Astrocyte of the hippocampus (primary cell): ENCODE measurements at regions not wholly inside any gene's neighbourhood (a gene's known extent, or its start where the extent isn't known, plus 50 kb on each side); places are given as distances from the start of the nearest gene placed in this dataset.
A peak's percentile ranks its signal among the peaks of the same experiment; 100 is the strongest.
"Not testable (repeated sequence)": the region's sequence is repeated elsewhere in the genome, so short reads cannot be mapped to it uniquely, and the experiment has no call there.

Source experiments
- DNase-seq: peaks from one replicate; pipeline ENCODE4 v3.0.0; 2011; ENCODE audit warnings: low read depth, low spot score

DNA sequence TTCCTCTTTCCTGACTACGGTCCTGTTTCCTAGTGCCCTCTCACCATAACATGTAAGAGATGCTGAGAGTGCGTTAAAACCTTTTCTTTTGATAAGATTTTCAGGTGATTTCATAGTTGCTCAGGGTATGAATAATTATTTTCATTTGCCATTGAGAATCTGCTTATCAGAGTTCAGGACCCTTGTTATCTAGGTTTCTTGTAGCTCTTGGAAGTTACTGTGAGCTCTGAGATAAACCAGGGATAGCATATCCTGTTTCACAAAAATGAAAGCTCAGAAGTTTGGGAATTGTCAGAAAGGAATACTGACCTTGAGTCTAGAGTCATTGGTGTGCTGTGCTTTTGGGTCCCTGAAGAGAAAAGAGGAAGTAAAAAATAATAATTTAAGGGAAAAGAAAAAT is 76.8 kb upstream of the PRKG1 start:
- DNase-seq = no peak

DNA sequence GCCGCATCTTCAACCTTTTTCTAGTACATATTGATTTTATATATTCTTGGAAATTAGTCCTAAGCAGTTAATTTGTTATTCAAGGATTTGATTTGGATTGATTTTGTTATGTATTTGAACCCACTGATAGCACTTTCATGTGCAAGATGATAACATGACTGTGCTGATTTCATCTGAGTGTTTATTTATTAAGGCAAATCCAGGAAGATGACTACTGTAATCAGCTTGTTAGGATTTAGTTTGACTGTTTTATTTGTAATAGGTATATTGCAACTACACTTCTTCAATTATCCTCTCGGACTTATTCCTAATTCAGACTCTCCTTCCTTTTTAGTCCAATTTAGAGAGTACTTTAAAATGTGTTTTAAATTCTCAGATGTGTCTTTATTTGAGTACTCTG is 75.1 kb upstream of the PRKG1 start:
- DNase-seq = no peak

DNA sequence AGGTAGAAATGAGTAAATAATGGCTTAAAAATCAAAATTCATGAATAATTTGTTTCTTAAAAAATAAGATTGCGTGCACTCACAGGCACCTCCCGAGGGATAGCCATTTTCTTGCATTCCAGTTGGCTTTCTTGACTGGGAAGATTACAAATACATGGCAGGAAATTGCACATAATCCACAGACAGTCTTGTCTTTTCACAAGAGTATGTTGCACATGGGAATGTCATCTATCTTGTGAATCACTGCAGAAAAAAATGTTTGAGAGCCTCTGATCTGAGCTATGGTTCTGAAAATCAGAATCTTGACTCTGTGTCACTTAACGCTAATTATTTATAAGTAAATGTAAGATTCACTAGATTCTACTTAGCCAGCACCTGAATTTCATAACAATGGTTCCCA is 74.1 kb upstream of the PRKG1 start:
- no peak for DNase-seq

DNA sequence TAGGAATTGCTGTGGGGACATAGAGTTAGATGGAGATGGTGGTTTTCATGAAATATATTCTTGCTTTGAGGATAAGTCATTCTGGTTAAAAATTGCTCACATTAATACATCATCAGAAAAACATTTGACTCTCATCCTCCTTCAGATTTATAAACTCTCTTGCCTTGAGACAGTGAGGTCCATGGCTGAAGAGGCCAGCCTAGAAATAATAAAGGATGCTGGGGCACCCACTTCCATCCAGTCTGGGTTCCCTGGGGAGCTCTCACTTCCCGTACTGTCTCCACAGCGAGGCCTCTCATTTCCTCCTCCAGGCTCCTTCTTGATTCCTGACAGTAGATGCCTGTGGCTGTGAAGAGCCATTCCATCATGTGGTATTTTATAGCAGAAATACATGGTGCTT is 73.3 kb upstream of the PRKG1 start:
- DNase-seq = no peak

DNA sequence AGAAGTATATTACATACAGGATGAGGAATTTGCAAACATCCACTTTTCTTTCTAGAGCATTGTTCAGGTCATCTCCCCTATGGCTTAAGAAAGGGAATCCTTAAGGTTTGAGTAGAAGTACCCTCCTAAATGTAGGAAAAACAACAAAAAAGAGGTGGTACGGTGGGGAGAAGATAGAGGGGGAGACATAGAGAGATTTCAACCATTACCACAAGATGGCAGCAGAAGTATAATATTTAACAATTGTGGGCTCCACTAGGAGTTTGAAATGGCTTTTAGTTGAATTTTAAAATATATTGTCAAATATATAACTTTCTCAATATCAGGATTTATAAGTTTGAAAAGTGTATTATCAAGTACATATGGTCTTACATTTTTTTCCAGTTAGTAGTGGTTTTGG is 72.7 kb upstream of the PRKG1 start:
- DNase-seq = peak; percentile 31

DNA sequence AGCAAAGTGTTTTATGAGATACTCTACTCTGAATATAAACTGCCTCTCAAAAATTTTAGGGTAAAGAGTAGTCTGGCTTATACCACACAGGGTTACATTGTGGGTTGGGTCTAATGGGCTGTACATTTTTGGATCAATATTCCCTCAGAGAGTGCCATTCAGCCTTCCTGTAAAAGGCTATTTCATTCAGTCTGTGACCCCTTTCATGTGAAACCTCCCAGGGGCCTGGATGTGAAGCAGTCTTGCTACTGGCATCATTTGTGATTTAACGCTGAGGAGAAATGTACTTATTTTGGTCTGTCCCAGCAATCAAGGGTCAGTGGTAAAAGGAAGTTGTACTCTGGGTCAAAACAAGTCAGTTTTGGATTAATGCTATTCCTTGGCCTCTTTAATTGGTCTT is 71.8 kb upstream of the PRKG1 start:
- DNase-seq = no peak

DNA sequence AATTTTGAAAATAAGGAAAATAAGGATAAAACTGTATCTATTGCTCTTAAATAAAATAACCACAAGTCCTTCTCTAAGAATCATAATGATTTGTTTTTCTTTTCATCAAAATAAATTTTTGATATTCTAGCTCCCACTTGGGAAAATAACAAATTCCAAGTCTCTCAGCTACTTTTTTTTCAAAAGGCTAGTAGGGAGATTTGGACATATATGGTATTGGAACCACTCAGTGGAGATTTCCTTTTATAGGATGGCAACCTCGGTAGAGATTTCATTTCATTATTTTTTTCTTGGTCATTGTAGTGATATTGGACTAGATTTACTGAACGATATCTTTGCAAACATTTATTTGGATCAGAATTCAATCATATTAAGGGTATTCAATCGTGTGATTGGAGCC is 69.5 kb upstream of the PRKG1 start:
- no peak for DNase-seq

DNA sequence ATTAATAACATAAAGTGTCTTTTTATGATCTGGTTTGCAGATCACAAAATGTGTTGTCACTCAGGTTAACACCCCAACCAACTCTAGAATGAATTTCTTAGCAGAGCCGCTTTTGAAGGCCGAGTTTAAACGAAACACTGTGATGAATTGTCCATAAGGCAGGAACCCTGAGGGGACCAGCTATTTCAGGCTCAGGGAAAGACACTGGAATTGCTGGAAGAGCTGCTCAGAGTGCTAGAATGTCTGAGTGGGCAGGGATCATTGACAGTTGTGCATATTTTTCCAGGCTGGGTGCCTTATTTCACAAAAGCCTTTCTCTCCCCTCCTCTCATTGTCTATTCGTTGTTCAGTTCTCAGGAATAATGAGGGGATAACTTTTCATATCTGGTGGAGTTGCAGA is 68.7 kb upstream of the PRKG1 start:
- DNase-seq = no peak

DNA sequence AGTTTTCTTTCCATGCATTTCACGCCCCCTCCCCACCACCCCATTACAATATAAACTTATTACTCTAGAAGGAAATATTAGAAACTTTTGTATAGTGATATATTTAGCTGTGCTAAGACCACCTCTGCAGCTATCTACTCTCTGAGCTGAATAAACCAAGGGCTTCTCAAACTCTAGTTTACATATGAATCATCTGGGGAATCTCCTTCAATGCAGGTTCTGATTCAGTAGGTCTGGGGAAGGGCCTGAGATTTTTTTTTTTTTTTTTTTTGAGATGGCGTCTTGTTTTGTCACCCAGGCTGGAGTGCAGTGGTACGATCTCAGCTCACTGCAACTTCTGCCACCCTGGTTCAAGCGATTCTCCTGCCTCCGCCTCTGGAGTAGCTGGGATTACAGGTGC is 67.6 kb upstream of the PRKG1 start:
- no peak for DNase-seq

DNA sequence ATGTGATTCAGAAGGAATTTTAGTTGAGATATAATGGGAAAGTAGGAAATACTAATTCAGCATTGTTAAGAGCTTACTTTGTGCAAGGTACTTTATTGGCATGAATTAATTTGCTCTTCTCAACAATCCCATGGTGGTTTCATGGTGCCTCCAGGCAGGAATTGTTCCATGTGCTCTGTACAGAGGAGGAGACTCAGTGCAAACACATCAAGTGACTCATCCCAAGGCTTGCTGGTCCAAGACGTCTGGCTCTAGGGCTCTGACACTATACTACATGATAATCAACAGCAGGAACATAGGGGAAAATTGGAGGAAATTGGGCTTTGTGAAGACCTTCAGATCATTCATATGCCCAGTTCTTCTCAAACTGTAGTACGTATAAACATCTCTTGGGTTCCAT is 66.5 kb upstream of the PRKG1 start:
- DNase-seq = no peak

DNA sequence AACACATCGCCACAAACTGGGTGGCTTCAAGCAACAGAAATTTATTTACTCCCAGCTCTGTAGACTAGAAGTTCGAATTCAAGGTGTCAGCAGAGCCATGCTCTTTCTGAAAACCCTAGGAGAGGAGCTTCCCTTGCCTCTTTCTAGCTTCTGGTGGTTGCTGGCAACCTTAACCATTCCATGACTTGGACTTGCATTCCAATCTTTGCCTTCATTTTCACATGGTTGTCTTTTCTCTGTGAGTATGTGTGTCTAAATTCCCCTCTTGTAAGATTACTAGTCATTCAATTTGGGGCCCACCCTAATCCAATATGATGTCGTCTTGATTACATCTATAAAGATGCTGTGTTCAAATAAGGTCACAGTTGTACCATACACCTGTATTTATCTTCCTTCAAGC is 65.9 kb upstream of the PRKG1 start:
- no peak for DNase-seq

DNA sequence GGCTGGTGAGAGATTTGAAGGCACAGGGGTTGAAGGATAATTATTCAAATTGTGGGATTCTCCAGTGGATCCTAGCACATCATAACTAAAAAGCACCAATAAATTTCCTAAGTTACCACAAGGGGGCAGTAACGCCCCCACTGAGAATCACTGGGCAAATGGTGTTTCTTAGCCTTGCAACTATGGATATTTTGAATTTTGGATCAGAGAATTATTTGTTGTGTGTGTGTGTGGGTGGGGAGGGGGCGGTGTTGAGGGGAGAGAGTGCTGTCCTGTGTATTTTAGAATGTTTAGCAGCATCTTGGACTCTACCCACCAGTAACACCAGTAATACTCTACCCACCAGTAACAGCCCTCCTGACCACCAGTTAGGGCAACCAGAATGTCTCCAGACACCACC is 63.3 kb upstream of the PRKG1 start:
- DNase-seq = peak; percentile 61

DNA sequence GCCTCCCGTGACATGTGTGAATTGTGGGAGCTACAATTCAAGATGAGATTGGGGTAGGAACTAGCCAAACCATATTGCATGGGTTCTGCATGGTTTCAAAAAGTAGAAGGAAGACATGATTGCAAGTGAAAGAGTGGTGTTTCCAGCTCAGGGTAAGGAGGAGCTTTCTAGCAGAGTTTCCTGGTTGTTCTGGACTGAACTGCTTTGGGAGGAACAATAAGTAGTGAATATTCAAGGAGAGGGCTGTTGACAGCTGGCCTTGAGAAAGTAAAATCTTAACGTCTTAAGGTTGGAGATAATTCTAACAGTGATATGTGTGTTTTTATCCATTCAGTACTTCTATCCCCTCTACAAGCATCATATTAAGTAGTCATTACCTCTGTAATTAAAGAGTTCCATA is 62.2 kb upstream of the PRKG1 start:
- DNase-seq = no peak

DNA sequence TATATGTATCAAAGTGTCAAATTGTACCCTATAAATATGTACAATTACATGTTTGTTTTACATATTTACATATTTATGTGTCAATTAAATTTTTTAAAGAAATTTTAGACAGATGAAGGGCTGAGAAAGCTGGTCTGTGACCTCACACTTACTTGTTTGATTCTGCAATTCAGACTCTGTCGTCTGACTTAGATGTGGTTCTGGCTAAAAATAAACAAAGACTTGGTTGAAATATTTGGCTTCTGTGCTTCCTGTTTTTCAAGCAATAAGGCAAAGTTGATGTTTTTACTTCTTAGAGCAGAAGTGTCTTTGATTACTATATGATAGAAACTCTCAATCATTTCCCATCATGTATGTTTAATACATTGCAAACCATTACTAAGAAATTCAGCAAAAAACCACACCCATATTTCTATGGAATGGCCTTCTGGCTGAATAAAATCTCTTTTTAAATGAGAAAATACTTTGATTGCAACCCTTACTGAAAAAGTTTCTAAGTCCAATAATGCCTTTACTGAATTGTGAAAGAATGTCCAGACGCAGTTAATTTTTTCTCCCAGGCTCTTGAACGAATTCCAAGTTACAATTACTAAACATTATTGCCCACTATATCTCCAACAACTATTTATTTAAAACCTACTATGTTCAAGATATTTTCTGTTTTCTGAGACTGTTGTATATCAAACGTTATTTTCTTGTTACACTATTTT is 59.5 kb upstream of the PRKG1 start:
- DNase-seq = no peak

DNA sequence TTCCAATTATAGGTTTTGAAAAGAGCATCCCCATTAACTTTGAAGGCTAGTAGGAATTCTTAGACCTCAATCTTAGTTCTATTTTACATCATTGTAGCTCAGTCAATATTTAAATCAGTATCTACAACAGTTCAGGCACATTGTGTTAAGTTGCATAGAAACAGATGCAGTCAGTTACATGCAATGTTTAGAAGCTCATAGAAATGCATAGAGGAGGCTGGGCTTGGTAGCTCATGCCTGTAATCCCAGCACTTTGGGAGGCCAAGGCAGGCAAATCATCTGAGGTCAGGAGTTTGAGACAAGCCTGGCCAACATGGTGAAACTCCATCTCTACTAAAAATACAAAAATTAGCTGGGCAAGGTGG is 58.9 kb upstream of the PRKG1 start:
- not testable (repeated sequence) for DNase-seq

DNA sequence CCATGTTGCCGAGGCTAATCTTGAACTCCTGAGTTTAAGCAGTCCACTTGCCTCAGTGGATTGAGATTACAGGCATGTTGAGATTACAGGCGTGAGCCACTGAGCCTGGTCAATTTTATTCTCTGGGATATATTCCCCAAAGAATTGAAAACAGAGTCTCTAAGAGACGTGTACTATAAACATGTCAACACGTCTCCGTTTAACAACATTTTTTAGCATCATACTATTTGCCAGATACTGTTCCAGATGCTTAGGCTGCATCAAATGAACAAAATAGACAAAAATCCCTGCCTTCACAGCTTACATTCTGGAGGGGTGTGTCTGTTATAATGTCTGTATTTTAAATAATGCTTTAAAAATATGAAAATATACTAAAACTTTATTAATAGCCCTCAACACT is 54.1 kb upstream of the PRKG1 start:
- no peak for DNase-seq

DNA sequence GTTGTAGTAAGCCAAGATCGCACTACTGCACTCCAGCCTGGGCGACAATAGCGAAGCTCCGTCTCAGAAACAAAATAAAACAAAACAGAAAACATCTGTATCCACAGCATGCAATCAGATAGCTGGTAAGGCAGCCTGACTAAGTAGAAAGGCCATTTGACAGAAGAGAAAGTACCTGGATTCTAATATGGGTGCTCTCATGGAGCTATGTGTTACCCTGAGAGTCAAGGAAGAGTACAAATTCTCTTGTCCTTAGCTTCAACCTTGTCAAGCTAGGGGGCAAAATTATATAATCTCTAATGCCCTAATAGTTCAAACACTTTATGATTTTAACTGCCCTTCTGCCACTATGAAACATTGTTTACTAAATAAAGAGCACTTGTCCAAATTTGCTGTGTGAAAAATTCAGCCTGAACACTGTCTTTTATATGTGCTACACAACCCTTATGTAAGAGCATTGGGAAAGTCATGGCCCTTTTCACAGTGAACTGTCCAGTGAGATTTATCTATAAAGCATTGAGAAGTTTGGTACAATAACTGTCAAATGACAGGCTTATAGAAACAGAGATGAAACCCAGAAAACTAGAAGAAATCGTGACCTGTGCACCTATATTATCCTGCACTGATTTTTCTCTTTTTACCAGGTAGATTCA is 51.2 kb upstream of the PRKG1 start:
- no peak for DNase-seq

DNA sequence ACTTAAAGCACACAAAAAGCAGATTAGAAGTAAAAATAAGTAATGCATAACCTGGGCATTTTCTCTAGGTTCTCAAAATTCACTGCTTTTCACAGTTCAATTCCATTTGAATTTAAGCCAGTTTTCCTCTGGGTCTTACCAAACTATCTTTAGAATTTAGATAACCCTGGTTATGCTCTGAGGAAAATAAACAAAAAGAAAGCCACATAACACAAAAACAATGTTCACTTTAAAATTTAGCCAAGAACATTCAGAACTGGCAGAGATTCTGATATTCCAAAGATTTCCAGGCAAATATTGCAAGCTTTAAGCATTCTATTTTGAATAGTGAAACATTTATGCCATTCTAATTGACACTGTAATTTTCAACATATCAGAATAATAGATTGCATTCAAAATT is 50.7 kb upstream of the PRKG1 start:
- peak; percentile 15 for DNase-seq
